Gastroesophageal sphincter (tissue), 3 donors: ENCODE measurements at regions not wholly inside any gene's neighbourhood (a gene's known extent, or its start where the extent isn't known, plus 50 kb on each side); places are given as distances from the start of the nearest gene placed in this dataset.

ENCODE experiments used
- CTCF ChIP-seq, 4 experiments: fragments of 200-600 bp in 2 of 4; fragments of 450-650 bp in 2 of 4; sonication (generic) in 1 of 4; IDR thresholded peaks; one replicate each; pipeline ENCODE4 v1.5.1; 2017 to 2019; ENCODE audit warnings: antibody characterized with exemption in 4 of 4, mild to moderate bottlenecking in 2 of 4, moderate library complexity in 2 of 4
- POLR2A ChIP-seq, 2 donors: fragments of 450-650 bp; IDR thresholded peaks; one replicate each; pipeline ENCODE4 v1.6.1; 2017; ENCODE audit warnings: antibody characterized with exemption in 2 of 2, mild to moderate bottlenecking in 2 of 2, moderate library complexity in 1 of 2

GRCh38 chr16:26599785-26600104 lies 467.0 kb upstream of the C16orf82 start:
- TF ChIP-seq CTCF (IDR thresholded peaks at IDR 0.05) (no peak), POLR2A (IDR thresholded peaks at IDR 0.05) (no peak)
